GM23338 (cell line): ENCODE measurements at regions not wholly inside any gene's neighbourhood (a gene's known extent, or its start where the extent isn't known, plus 50 kb on each side); places are given as distances from the start of the nearest gene placed in this dataset.

Source experiments
- ATAC-seq: fragments of 200-7000 bp; cut with Tn5 transposase; 3 replicates; pipeline ENCODE4 v1.9.1; 2020
- DNase-seq: peaks from one replicate; pipeline ENCODE4 v3.0.0-alpha.2; 2015; ENCODE audit warnings: low spot score
- H2AFZ ChIP-seq: fragments of 200-600 bp; sonication (generic); 2 replicates; pipeline ENCODE4 v1.8.0; 2016; ENCODE audit warnings: antibody characterized with exemption, mild to moderate bottlenecking, moderate library complexity
- H3F3A ChIP-seq: fragments of 200-600 bp; sonication (generic); replicated peaks from 2 replicates; pipeline ENCODE4 v1.8.0; 2017; ENCODE audit warnings: antibody characterized with exemption, mixed run types, low read depth
- H3K27ac ChIP-seq: fragments of 200-600 bp; sonication (generic); 2 replicates; pipeline ENCODE4 v1.6.1; 2016; ENCODE audit warnings: low read depth
- H3K27me3 ChIP-seq: fragments of 200-600 bp; sonication (generic); 2 replicates; pipeline ENCODE4 v1.8.0; 2016; ENCODE audit warnings: mild to moderate bottlenecking, mixed run types, moderate library complexity; ENCODE audit not compliant: insufficient read depth
- H3K36me3 ChIP-seq: fragments of 200-600 bp; sonication (generic); 2 replicates; pipeline ENCODE4 v1.8.0; 2016; ENCODE audit warnings: mild to moderate bottlenecking; ENCODE audit not compliant: insufficient read depth
- H3K4me1 ChIP-seq: fragments of 200-600 bp; sonication (generic); 2 replicates; pipeline ENCODE4 v1.8.0; 2016; ENCODE audit warnings: mild to moderate bottlenecking, moderate library complexity; ENCODE audit not compliant: insufficient read depth
- H3K4me2 ChIP-seq: fragments of 200-600 bp; sonication (generic); 2 replicates; pipeline ENCODE4 v1.7.1; 2017; ENCODE audit warnings: mixed run types
- H3K4me3 ChIP-seq: fragments of 200-600 bp; sonication (generic); 2 replicates; pipeline ENCODE4 v1.6.1; 2016; ENCODE audit warnings: mixed run types
- H3K79me2 ChIP-seq: fragments of 200-600 bp; sonication (generic); replicated peaks from 2 replicates; pipeline ENCODE4 v1.8.0; 2017; ENCODE audit warnings: mild to moderate bottlenecking; ENCODE audit not compliant: insufficient read depth
- H3K9me2 ChIP-seq: fragments of 200-600 bp; sonication (generic); 2 replicates; pipeline ENCODE4 v1.8.0; 2017; ENCODE audit not compliant: insufficient read depth
- H4K20me1 ChIP-seq: fragments of 200-600 bp; sonication (generic); replicated peaks from 2 replicates; pipeline ENCODE4 v1.8.0; 2017; ENCODE audit warnings: mild to moderate bottlenecking; ENCODE audit not compliant: insufficient read depth
- H3K27ac Mint-ChIP-seq: 2 replicates; pipeline ENCODE4 v1.8.0; 2020; ENCODE audit warnings: inconsistent platforms, mild to moderate bottlenecking, moderate library complexity, mixed read lengths
- H3K27me3 Mint-ChIP-seq: 3 replicates; pipeline ENCODE4 v1.8.0; 2022; ENCODE audit warnings: low read depth, mild to moderate bottlenecking, moderate library complexity, mixed read lengths, inconsistent platforms; ENCODE audit not compliant: insufficient read depth, poor library complexity
- H3K36me3 Mint-ChIP-seq: 3 replicates; pipeline ENCODE4 v1.8.0; 2021; ENCODE audit warnings: low read depth, mild to moderate bottlenecking, inconsistent platforms, moderate library complexity, mixed read lengths
- H3K4me1 Mint-ChIP-seq: 3 replicates; pipeline ENCODE4 v1.8.0; 2020; ENCODE audit warnings: mild to moderate bottlenecking, inconsistent platforms, mixed read lengths
- H3K4me3 Mint-ChIP-seq: 3 replicates; pipeline ENCODE4 v1.8.0; 2021; ENCODE audit warnings: moderate library complexity, mild to moderate bottlenecking, inconsistent platforms, mixed read lengths
- H3K9me3 Mint-ChIP-seq: 3 replicates; pipeline ENCODE4 v1.8.0; 2020; ENCODE audit warnings: moderate library complexity, mild to moderate bottlenecking, inconsistent platforms, mixed read lengths
- ETS1 ChIP-seq: IDR thresholded peaks from 2 replicates; pipeline ENCODE4 v1.6.1; 2016; ENCODE audit warnings: antibody characterized with exemption
- EZH2 ChIP-seq: fragments of 200-600 bp; sonication (generic); IDR thresholded peaks from one replicate; pipeline ENCODE4 v1.8.0; 2017; ENCODE audit warnings: antibody characterized with exemption, mild to moderate bottlenecking, low read depth; ENCODE audit not compliant: unreplicated experiment
- NANOG ChIP-seq: IDR thresholded peaks from 2 replicates; pipeline ENCODE4 v1.6.1; 2016; ENCODE audit warnings: antibody characterized with exemption, borderline replicate concordance
- ZNF462 ChIP-seq: fragments of 250-450 bp; sonication (Bioruptor Pico); IDR thresholded peaks from 2 replicates; pipeline ENCODE4 v1.5.0; 2020; ENCODE audit warnings: mild to moderate bottlenecking, moderate library complexity

- TF ChIP-seq ZNF462 (CRISPR knock-in tag): no peak
Measured at GRCh38 chr14:62602712-62603111, 442.5 kb downstream of the KCNH5 start (continued).

GRCh38 chr14:62604524-62604923 lies 440.7 kb downstream of the KCNH5 start:
- no peaks in the 10 kb centered on the region for H3K36me3 Mint-ChIP-seq
- H3K27ac ChIP-seq: no peak overlapping the region
- no peak for TF ChIP-seq NANOG
- TF ChIP-seq ETS1: no peak
- no peak for TF ChIP-seq ZNF462 (CRISPR knock-in tag)
- TF ChIP-seq EZH2: no peak

More at GRCh38 chr14:62604524-62604923, 440.7 kb downstream of the KCNH5 start:
- H2AFZ ChIP-seq: peak overlapping the region; percentile 1; the same call in 1 of the 2 replicates
- no peaks in the 10 kb centered on the region for H3K36me3 ChIP-seq
- Mint-ChIP-seq H3K4me1 (peaks cover 6% of the 10 kb centered on the region; the same call in 2 of the 3 replicates), H3K27me3 (no peaks in the 10 kb centered on the region), H3K4me3 (no peak overlapping the region), H3K27ac (no peak overlapping the region), H3K9me3 (0 out of 3 replicates have a peak, but pooled peaks cover 6% of the 10 kb centered on the region)
- no peaks in the 10 kb centered on the region for H3K4me1 ChIP-seq
- no peaks in the 10 kb centered on the region for H3F3A ChIP-seq
- H3K79me2 ChIP-seq: no peaks in the 10 kb centered on the region
- ATAC-seq (no peak), DNase-seq (no peak)
- H4K20me1 ChIP-seq: no peaks in the 10 kb centered on the region
- H3K27me3 ChIP-seq: no peaks in the 10 kb centered on the region
- no peak overlapping the region for H3K4me2 ChIP-seq
- no peak overlapping the region for H3K4me3 ChIP-seq
- H3K9me2 ChIP-seq: no peaks in the 10 kb centered on the region; the same call in 1 of the 2 replicates
